ENCODE measurements at regions not wholly inside any gene's neighbourhood (a gene's known extent, or its start where the extent isn't known, plus 50 kb on each side); places are given as distances from the start of the nearest gene placed in this dataset.

GRCh38 chr3:144663456-144664436, 692.1 kb downstream of the DIPK2A start:
- TF ChIP-seq CTCF (IDR thresholded peaks at IDR 0.05): no peak
- TF ChIP-seq POLR2A (IDR thresholded peaks at IDR 0.05): no peak

Data from tibial nerve (tissue), 3 donors.